Epithelial cell of esophagus (primary cell): ENCODE measurements at regions not wholly inside any gene's neighbourhood (a gene's known extent, or its start where the extent isn't known, plus 50 kb on each side); places are given as distances from the start of the nearest gene placed in this dataset.
"Not testable (repeated sequence)": the region's sequence is repeated elsewhere in the genome, so short reads cannot be mapped to it uniquely, and the experiment has no call there.

Experiments used
- DNase-seq: peaks from one replicate; pipeline ENCODE4 v3.0.0; 2010; ENCODE audit warnings: low read depth
- H3K4me3 ChIP-seq: 2 replicates; pipeline ENCODE4 v1.5.1; 2011; ENCODE audit warnings: mild to moderate bottlenecking, low read length, control low read depth
- CTCF ChIP-seq: IDR thresholded peaks from 2 replicates; pipeline ENCODE4 v1.5.1; 2011; ENCODE audit warnings: low read depth, mild to moderate bottlenecking, low read length, control low read depth, inconsistent platforms; ENCODE audit not compliant: insufficient read depth; ENCODE audit errors: missing control alignments

GRCh38 chr3:72081471-72082185, 296.7 kb upstream of the PROK2 start:
- no peak for TF ChIP-seq CTCF
- no peak for DNase-seq
- H3K4me3 ChIP-seq: no peak overlapping the region

GRCh38 chr3:72080800-72081199, 295.9 kb upstream of the PROK2 start:
- TF ChIP-seq CTCF: no peak
- no peak overlapping the region for H3K4me3 ChIP-seq
- DNase-seq: no peak

- H3K4me3 ChIP-seq: no peak overlapping the region
- no peak for DNase-seq
- no peak for TF ChIP-seq CTCF
These were observed 295.1 kb upstream of the PROK2 start for GRCh38 chr3:72080095-72080494.

DNA sequence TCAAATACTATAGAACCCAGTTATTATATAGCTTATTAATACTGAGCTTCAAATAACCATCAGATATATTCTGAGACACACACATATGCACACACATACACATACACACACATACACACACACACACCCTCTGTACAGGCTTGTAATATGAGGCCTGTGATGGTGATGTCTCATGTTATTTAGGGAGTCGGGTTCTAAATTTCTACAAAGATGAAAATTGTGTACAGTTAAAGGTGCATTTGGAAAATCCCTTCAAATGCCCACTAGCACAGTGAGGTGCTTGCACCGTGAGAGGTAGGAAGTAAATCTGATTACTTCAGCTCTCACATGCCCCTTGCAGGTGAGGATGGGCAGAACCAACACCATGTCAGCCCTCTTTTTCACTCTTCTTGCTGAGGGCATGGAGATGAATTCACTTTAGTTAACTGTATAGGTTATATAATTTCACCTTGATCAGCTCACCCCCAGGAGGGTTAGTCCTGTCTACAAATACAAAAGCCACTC, 294.5 kb upstream of the PROK2 start:
- no peak for TF ChIP-seq CTCF
- H3K4me3 ChIP-seq: no peak overlapping the region
- no peak for DNase-seq

DNA sequence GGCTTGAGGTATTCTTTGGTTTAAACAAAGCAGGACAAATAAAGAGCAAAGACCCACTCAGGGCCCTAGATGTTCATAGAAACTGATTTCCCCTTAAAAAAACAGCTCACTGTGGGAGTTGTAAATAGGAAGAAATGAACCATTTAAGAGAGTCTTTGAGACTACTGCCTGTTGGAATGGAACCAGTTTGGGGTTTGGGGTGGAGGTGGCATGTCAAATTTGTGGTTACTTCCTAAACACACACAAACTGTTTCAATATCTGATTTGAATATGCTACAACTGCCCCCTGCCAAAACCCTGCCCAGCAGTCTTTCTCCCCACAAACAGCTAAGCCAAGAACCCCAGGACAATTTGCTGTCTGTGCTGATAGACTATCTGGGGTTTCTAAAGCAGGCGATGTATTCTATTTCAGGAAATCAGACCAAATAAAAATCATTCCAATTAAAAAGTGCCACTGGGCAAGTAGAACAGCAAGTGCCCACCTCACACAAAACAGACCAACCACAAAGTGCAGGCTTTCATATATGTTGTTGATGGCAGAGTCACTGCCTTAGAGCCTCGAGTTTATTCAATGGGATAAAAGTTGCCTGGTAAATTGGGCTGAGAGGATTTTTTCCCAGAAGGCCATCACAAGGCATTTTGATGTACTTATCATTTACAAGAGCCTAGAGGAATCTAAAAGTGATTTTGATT, 293.9 kb upstream of the PROK2 start:
- TF ChIP-seq CTCF: no peak
- H3K4me3 ChIP-seq: no peak overlapping the region
- DNase-seq: no peak

- DNase-seq: no peak
- TF ChIP-seq CTCF: no peak
- no peak overlapping the region for H3K4me3 ChIP-seq
These were observed 292.7 kb upstream of the PROK2 start for GRCh38 chr3:72077473-72078259.

DNA sequence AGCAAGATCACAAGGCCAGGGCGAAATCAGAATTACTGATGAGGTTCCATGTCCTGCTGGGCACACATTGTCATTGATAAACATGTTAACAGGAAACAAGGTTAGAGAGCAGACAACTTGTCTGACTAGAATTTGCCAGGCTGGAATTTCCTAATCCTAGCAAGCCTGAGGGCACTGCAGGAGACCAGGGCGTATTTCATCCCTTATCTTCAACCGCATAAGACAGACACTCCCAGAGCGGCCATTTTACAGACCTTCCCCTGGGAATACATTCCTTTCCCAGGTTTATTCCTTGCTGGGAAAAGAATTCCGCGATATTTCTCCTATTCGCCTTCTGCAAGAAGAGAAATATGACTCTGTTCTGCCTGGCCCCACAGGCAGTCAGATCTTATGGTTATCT, 290.9 kb upstream of the PROK2 start:
- H3K4me3 ChIP-seq, DNase-seq: not testable (repeated sequence)
